Coronary artery (tissue), 2 donors: ENCODE measurements at regions not wholly inside any gene's neighbourhood (a gene's known extent, or its start where the extent isn't known, plus 50 kb on each side); places are given as distances from the start of the nearest gene placed in this dataset.

ENCODE experiments used
- DNase-seq: peaks from one replicate; pipeline ENCODE4 v3.0.0-alpha.2; 2017; ENCODE audit warnings: low spot score
- H3K27ac ChIP-seq, 2 donors: fragments of 200-600 bp; sonication (generic); one replicate each; pipeline ENCODE4 v1.5.1; 2016 to 2019
- H3K4me3 ChIP-seq: fragments of 200-600 bp; sonication (generic); 2 replicates; pipeline ENCODE4 v1.5.1; 2016; ENCODE audit warnings: mild to moderate bottlenecking, moderate library complexity
- TF ChIP-seq, protein P1 (sequence below): fragments of 200-600 bp; sonication (generic); IDR thresholded peaks from one replicate; pipeline ENCODE4 v1.5.1; 2019; ENCODE audit warnings: antibody characterized with exemption

DNA sequence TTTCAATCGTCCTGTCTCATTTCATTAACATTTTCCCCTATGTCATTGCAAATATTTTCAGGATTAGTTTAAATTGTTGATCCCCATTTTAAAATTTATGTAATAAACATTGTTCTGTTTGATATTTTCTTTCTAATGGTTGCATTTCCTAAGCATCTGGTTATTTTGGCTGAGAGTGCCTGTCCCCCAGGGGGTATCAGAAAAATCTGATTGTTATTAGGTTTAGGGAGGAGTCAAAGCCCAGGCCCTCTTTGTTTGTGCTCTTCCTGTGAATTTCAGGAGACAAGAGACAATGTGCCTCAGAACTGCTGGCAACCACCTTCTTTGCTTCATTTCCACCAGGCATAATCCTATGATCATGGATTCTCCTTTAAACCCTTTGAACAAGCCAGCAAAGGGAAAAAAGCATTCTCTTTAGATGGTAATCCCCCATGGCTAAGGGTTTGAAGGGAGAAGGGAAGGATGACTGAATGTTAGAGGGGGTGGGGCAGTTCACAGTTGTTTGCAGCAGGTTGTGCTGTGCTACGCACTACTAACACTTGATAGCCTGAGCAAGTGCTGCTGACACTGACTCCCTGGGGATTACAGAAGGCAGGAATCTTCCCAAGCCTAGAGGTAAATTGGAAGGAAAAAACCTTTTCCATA, 462.4 kb upstream of the LRRC4C start:
- TF ChIP-seq, protein P1, sequence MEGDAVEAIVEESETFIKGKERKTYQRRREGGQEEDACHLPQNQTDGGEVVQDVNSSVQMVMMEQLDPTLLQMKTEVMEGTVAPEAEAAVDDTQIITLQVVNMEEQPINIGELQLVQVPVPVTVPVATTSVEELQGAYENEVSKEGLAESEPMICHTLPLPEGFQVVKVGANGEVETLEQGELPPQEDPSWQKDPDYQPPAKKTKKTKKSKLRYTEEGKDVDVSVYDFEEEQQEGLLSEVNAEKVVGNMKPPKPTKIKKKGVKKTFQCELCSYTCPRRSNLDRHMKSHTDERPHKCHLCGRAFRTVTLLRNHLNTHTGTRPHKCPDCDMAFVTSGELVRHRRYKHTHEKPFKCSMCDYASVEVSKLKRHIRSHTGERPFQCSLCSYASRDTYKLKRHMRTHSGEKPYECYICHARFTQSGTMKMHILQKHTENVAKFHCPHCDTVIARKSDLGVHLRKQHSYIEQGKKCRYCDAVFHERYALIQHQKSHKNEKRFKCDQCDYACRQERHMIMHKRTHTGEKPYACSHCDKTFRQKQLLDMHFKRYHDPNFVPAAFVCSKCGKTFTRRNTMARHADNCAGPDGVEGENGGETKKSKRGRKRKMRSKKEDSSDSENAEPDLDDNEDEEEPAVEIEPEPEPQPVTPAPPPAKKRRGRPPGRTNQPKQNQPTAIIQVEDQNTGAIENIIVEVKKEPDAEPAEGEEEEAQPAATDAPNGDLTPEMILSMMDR: no peak

GRCh38 chr11:41926339-41926738, 466.9 kb upstream of the LRRC4C start:
- Histone ChIP-seq H3K4me3 (no peak overlapping the region), H3K27ac (no peak overlapping the region)
- TF ChIP-seq, protein P1: no peak
- DNase-seq: no peak

More for the DNA sequence above, 462.4 kb upstream of the LRRC4C start:
- no peak overlapping the region for H3K4me3 ChIP-seq
- no peak overlapping the region for H3K27ac ChIP-seq
- DNase-seq: no peak

DNA sequence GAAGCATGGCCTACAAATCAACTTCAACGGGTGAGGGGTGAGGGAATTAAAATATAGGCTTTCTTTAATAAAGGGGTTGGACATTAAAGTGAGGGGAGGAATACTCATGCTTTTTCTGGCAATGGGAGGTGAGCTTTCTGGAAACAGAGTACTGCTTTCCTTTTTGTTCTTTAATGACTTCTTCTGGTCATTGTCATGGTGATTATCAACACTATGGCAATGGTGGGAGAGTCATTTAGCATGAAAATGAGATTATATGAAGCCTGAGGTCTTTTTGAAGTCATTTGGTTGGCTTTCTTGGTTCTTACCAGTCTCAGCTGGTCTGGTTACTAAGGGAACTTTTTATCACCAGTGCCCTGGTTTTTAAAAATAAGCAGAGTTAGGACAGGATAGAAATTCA, 475.8 kb upstream of the LRRC4C start:
- DNase-seq: no peak
- Histone ChIP-seq H3K4me3 (no peak overlapping the region), H3K27ac (no peak overlapping the region)
- TF ChIP-seq, protein P1: no peak

GRCh38 chr11:41935795-41936194, 476.3 kb upstream of the LRRC4C start:
- TF ChIP-seq, protein P1: no peak
- no peak for DNase-seq
- Histone ChIP-seq H3K27ac (no peak overlapping the region), H3K4me3 (no peak overlapping the region)

GRCh38 chr11:41943656-41944055, 484.2 kb upstream of the LRRC4C start:
- TF ChIP-seq, protein P1: no peak
- no peak for DNase-seq
- no peak overlapping the region for H3K27ac ChIP-seq
- no peak overlapping the region for H3K4me3 ChIP-seq

GRCh38 chr11:41947392-41947791, 487.9 kb upstream of the LRRC4C start:
- no peak overlapping the region for H3K4me3 ChIP-seq
- TF ChIP-seq, protein P1: no peak

GRCh38 chr11:41950470-41951143, 491.2 kb upstream of the LRRC4C start:
- H3K27ac ChIP-seq: no peak overlapping the region
- no peak overlapping the region for H3K4me3 ChIP-seq
- no peak for DNase-seq
- TF ChIP-seq, protein P1: no peak

More at GRCh38 chr11:41947392-41947791, 487.9 kb upstream of the LRRC4C start:
- no peak overlapping the region for H3K27ac ChIP-seq
- DNase-seq: no peak
